ENCODE measurements at regions not wholly inside any gene's neighbourhood (a gene's known extent, or its start where the extent isn't known, plus 50 kb on each side); places are given as distances from the start of the nearest gene placed in this dataset.

DNA sequence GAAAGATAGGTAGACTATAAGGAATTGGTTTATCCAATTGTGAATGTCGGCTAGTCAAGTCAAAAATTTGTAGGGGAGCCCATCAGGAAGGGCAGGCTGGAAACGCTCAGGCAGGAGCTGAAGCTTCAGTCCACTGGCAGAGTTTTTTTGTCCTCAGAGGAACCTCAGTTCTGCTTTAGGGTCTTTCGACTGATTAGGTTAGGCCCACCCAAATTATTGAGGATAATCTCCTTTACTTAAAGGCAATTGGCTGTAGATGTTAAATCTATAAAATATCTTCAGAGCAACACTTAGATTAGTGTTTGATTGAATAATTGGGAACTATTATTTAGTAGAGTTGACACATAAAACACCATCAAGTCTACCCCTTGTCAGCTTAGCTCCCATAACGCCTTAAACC, 105.5 kb upstream of the ARHGAP5 start:
- TF ChIP-seq, protein P1, sequence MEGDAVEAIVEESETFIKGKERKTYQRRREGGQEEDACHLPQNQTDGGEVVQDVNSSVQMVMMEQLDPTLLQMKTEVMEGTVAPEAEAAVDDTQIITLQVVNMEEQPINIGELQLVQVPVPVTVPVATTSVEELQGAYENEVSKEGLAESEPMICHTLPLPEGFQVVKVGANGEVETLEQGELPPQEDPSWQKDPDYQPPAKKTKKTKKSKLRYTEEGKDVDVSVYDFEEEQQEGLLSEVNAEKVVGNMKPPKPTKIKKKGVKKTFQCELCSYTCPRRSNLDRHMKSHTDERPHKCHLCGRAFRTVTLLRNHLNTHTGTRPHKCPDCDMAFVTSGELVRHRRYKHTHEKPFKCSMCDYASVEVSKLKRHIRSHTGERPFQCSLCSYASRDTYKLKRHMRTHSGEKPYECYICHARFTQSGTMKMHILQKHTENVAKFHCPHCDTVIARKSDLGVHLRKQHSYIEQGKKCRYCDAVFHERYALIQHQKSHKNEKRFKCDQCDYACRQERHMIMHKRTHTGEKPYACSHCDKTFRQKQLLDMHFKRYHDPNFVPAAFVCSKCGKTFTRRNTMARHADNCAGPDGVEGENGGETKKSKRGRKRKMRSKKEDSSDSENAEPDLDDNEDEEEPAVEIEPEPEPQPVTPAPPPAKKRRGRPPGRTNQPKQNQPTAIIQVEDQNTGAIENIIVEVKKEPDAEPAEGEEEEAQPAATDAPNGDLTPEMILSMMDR (IDR thresholded peaks at IDR 0.05; ENCODE audit: low read depth, low read length, missing control alignments): no peak
- H3K4me3 ChIP-seq (ENCODE audit: low read depth, low read length): no peak overlapping the region
- in situ Hi-C loops (cut with HindIII; ENCODE audit: low sequenced_read_pairs): no loop called here
- no peak for DNase-seq (ENCODE audit: low read depth)

DNA sequence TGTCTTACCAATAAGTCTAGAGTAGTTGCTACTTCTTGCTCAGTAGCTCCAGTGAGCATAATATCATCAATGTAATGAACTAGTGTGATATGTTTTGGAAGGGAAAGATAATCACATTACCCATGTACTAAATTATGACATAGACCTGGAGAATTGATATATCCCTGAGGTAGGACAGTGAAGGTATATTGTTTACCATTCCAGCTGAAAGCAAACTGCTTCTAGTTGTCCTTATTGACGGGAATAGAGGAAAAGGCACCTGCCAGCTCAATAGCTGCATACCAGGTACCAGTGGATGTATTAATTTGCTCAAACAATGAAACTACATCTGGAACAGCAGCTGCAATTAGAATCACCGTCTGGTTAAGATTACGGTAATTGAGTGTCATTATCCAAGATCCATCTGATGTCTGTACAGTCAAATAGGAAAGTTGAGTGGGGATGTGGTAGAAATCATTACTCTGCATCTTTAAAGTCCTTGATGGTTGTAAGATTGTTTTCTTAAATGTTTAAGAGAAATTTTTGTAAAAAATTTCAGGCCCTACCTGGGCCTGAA, 100.0 kb upstream of the ARHGAP5 start:
- TF ChIP-seq, protein P1 (IDR thresholded peaks at IDR 0.05; ENCODE audit: low read depth, low read length, missing control alignments): no peak
- in situ Hi-C loops (cut with HindIII; ENCODE audit: low sequenced_read_pairs): no loop called here
- DNase-seq (ENCODE audit: low read depth): no peak
- H3K4me3 ChIP-seq (ENCODE audit: low read depth, low read length): no peak overlapping the region

DNA sequence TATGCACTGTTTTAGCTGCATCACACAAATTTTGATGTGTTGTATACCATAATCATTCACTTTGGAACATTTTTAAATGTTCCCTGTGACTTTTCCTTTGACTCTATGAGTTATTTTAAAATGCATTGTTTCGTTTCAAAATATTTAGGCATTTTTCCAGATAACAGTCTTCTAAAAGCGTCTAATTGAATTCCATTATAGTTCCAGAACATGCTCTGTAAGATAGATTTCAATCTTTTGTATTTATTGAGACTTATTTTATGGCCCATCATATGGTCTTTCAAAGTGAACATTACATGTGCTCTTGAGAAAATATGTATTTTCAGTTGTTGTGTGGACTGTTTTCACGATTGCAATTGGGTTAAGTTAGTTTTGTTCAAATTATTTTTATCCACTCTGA, 98.7 kb upstream of the ARHGAP5 start:
- TF ChIP-seq, protein P1 (IDR thresholded peaks at IDR 0.05; ENCODE audit: low read depth, low read length, missing control alignments): no peak
- H3K4me3 ChIP-seq (ENCODE audit: low read depth, low read length): no peak overlapping the region
- no peak for DNase-seq (ENCODE audit: low read depth)
- in situ Hi-C loops (cut with HindIII; ENCODE audit: low sequenced_read_pairs): no loop called here

DNA sequence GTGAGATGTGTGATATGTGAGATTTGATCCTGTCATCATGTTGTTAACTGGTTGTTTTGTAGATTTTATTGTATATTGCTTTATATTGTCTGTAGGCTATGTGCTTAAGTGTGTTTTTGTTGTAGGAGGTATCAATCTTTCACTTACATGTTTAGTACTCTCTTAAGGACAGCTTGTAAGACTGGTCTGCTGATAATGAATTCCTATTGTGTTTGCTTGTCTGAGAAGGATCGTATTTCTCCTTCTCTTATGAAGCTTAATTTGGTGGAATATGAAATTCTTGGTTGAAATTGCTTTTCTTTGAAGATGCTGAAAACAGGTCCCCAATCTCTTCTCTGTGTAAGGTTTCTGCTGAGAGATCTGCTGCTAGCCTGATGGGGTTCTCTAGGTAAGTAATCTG, 94.5 kb upstream of the ARHGAP5 start:
- in situ Hi-C loops (cut with HindIII; ENCODE audit: low sequenced_read_pairs): no loop called here
- DNase-seq (ENCODE audit: low read depth): no peak
- TF ChIP-seq, protein P1 (IDR thresholded peaks at IDR 0.05; ENCODE audit: low read depth, low read length, missing control alignments): no peak
- H3K4me3 ChIP-seq (ENCODE audit: low read depth, low read length): no peak overlapping the region

DNA sequence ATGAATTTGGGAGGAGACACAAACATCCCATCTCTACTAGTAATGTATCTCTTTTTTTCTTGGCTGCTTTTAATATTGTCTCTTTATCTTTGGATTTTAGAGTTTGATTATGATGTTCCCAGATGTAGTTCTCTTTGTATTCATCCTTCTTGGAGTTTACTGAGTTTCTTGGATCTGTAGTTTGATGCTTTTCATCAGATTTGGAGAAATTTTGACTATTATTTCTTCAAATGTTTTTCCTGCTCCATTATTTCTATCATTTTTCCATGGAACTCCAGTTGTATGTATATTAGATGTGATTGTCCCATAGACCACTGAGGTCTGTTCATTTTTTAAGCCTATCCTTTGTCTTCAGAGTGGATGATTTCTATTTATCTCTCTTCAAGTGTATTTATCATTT, 90.7 kb upstream of the ARHGAP5 start:
- H3K4me3 ChIP-seq (ENCODE audit: low read depth, low read length): no peak overlapping the region
- TF ChIP-seq, protein P1 (IDR thresholded peaks at IDR 0.05; ENCODE audit: low read depth, low read length, missing control alignments): no peak
- no peak for DNase-seq (ENCODE audit: low read depth)
- in situ Hi-C loops (cut with HindIII; ENCODE audit: low sequenced_read_pairs): no loop called here

- in situ Hi-C loops (cut with HindIII; ENCODE audit: low sequenced_read_pairs): no loop called here
- H3K4me3 ChIP-seq (ENCODE audit: low read depth, low read length): no peak overlapping the region
- TF ChIP-seq, protein P1 (IDR thresholded peaks at IDR 0.05; ENCODE audit: low read depth, low read length, missing control alignments): no peak
- DNase-seq (ENCODE audit: low read depth): no peak
Observed at GRCh38 chr14:31987721-31988120, 89.4 kb upstream of the ARHGAP5 start.

- in situ Hi-C loops (cut with HindIII; ENCODE audit: low sequenced_read_pairs): no loop called here
- no peak for DNase-seq (ENCODE audit: low read depth)
- TF ChIP-seq, protein P1 (IDR thresholded peaks at IDR 0.05; ENCODE audit: low read depth, low read length, missing control alignments): no peak
- H3K4me3 ChIP-seq (ENCODE audit: low read depth, low read length): no peak overlapping the region
Observed at GRCh38 chr14:31988244-31988643, 88.9 kb upstream of the ARHGAP5 start.

All from astrocyte of the cerebellum (primary cell).